Right ventricle myocardium superior (tissue), 1 donor: ENCODE measurements at regions not wholly inside any gene's neighbourhood (a gene's known extent, or its start where the extent isn't known, plus 50 kb on each side); places are given as distances from the start of the nearest gene placed in this dataset.
"Not testable (repeated sequence)": the region's sequence is repeated elsewhere in the genome, so short reads cannot be mapped to it uniquely, and the experiment has no call there.

Experiments used
- ATAC-seq: fragments of 200-7000 bp; cut with Tn5 transposase; one replicate; pipeline ENCODE4 v1.9.1; 2020; ENCODE audit warnings: mild to moderate bottlenecking; ENCODE audit not compliant: poor library complexity
- DNase-seq: peaks from one replicate; pipeline ENCODE4 v3.0.0-alpha.2; 2020
- intact Hi-C: fragments of 100-400 bp; cut with DNase I; formaldehyde crosslinking; loops from one replicate; pipeline ENCODE4 v1.11.2; 2022
- donor health status: DM: no; HTN: yes; CAD: no; lungs with severe emphysema.

GRCh38 chr6:115601064-115601463 lies 459.6 kb downstream of the FRK start:
- peak; percentile 94 for ATAC-seq
- intact Hi-C loops, result no loop called here
- no peak for DNase-seq

DNA sequence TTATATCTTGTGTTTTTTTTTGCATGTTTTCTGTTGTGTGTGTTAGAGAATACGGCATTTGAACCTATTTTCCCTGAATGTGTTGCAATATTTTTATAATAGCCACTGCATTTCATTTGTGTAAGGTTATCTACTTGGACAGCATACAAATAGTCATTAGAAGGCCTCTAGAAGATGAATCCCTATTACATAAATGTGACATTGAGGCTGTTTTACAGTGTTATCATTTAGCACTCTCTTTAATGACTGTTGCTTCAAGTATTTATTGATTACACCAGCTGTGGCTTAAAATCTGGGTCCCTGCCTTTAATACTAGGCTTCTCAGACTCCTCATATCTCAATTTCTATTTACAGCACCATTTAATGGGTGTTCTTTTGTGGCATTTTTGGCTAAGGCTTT lies 465.8 kb downstream of the FRK start:
- DNase-seq (no peak), ATAC-seq (peak; percentile 70)
- intact Hi-C loops, result no loop called here

DNA sequence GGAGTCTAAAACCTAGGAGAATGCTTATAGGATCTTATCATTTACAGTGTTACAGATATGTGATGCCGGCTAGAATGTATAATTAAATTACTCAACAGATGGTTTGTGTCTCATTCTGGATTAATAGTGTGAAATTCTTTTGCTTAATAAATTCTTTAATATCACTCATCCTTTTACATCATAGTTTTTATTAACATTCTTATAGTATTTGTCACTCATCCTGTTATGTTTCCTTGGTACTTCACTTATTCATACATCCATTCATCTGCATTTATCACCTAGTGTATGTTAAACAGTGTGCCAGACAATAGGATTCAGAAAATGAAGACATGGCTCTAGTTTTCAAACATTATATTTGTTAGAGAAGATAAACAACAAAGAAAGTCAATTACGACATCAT lies 468.7 kb downstream of the FRK start:
- ATAC-seq, result no peak
- no peak for DNase-seq
- intact Hi-C loops, result no loop called here

GRCh38 chr6:115589072-115589471 lies 471.6 kb downstream of the FRK start:
- DNase-seq, ATAC-seq, intact Hi-C loops: not testable (repeated sequence)

GRCh38 chr6:115583290-115583689 lies 477.4 kb downstream of the FRK start:
- no peak for ATAC-seq
- DNase-seq, result no peak
- intact Hi-C loops, result no loop called here

DNA sequence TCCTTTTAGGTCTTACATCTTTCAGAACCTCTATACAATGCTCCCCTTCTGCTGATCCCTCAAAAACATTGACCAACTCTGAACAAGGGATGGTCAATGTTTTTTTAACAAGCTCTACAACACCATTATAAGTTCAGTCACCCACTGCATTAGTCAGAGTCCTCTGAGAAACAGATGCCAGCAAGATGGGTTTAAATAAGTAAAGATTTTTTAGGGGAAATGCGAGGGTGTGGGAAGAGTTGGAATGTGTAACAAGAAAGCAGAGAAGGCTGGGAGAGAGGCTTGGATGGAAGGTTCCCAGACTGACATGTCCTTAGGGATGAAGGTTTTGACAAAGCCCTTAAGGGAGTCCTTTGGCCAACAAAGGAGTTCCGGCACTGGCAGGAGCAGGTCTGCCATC lies 478.3 kb downstream of the FRK start:
- ATAC-seq (no peak), DNase-seq (no peak)
- intact Hi-C loops, result no loop called here

- DNase-seq, intact Hi-C loops, ATAC-seq: not testable (repeated sequence)
Observed at GRCh38 chr6:115579565-115579964, 481.1 kb downstream of the FRK start.

DNA sequence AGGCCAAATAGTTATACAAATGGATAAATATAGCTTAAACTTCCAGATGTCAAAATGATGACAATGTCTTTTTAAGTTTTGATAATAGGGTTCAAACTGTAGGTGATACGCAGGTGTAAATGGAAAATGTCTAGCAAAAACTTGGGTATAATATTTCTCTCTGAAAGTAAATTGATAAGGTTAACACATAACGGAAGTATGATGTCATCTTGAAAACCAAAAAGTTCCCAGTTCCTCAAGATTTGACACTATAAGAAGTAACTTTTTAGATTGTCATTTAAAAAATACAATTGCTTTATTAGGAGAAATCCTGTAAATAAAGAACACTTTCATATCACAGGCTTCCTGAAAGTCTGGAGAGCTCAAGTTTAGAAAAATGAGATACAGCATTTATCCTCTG lies 483.4 kb downstream of the FRK start:
- ATAC-seq, result no peak
- DNase-seq, result no peak
- intact Hi-C loops, result no loop called here

GRCh38 chr6:115575285-115575684 lies 485.4 kb downstream of the FRK start:
- DNase-seq (no peak), ATAC-seq (no peak)
- intact Hi-C loops, result no loop called here

- DNase-seq, result no peak
- ATAC-seq, result no peak
- intact Hi-C loops, result no loop called here
Observed at GRCh38 chr6:115573861-115574260, 486.8 kb downstream of the FRK start.

- ATAC-seq (no peak), DNase-seq (no peak)
- intact Hi-C loops, result no loop called here
Observed at GRCh38 chr6:115570331-115570730, 490.4 kb downstream of the FRK start.

- ATAC-seq (no peak), DNase-seq (no peak)
- intact Hi-C loops, result no loop called here
Observed at GRCh38 chr6:115554060-115554459, 506.6 kb downstream of the FRK start.

GRCh38 chr6:115551527-115551926 lies 509.2 kb downstream of the FRK start:
- ATAC-seq (peak; percentile 34), DNase-seq (no peak)

GRCh38 chr6:115545672-115545986 lies 515.1 kb downstream of the FRK start:
- DNase-seq (no peak), ATAC-seq (peak; percentile 51)
- intact Hi-C loops, result no loop called here

More at GRCh38 chr6:115551527-115551926, 509.2 kb downstream of the FRK start:
- intact Hi-C loops, result no loop called here

GRCh38 chr6:115544765-115545671 lies 515.7 kb downstream of the FRK start:
- intact Hi-C loops, result no loop called here
- DNase-seq (peak; percentile 43), ATAC-seq (peak; percentile 95)

- ATAC-seq, result no peak
- intact Hi-C loops, result no loop called here
- no peak for DNase-seq
Observed at GRCh38 chr6:115540077-115540869, 520.4 kb downstream of the FRK start.

DNA sequence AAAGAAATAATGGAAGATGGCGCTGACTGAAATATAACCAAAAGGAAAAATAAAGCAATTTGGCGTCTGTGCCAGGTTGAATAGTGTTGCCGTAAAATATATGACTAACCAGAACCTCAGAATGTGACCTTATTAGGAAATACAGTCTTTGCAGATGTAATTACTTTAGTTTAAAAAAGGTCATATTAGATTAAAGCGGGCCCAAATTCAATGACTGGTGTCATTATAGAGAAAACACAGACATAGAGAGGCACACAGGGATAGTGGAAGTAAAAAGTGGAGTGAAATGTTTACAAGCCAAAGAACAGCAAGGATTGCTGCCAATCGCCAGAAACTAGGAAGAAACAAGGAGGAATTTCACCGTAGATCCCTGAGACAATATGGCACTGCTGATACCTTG lies 521.2 kb downstream of the FRK start:
- no peak for DNase-seq
- intact Hi-C loops, result no loop called here
- ATAC-seq, result no peak

DNA sequence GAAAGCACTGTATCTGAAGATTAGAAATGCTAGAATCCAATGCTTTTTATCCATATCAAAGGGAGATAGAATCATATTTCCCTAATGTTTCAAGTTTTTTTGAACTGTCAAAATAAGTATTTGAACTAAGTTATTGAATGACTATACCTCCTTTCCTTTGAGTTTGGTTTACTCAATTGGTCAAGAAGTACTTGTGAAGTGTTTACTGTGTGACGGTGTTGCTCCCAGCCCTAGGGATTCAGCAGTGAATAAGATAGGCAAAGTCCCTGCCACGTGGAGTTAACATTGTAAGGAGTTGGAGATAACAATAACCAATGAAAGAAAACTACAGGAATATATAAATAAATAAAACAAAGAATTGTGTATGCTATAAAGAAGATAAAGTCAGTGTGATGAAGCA lies 535.9 kb downstream of the FRK start:
- no peak for ATAC-seq
- no peak for DNase-seq
- intact Hi-C loops, result no loop called here

GRCh38 chr6:115521747-115522146 lies 538.9 kb downstream of the FRK start:
- intact Hi-C loops, DNase-seq, ATAC-seq: not testable (repeated sequence)

- intact Hi-C loops, result no loop called here
- ATAC-seq (no peak), DNase-seq (no peak)
Observed at GRCh38 chr6:115514656-115515055, 546.0 kb downstream of the FRK start.
